ENCODE measurements at regions not wholly inside any gene's neighbourhood (a gene's known extent, or its start where the extent isn't known, plus 50 kb on each side); places are given as distances from the start of the nearest gene placed in this dataset.

GRCh38 chr11:70761094-70761907 is 363.0 kb downstream of the CTTN start:
- Histone ChIP-seq H3K27ac (ENCODE audit: low read length) (no peak overlapping the region), H3K4me1 (ENCODE audit: control insufficient read depth, insufficient read depth, low read length) (no peaks in the 10 kb centered on the region), H3K27me3 (ENCODE audit: control insufficient read depth, insufficient read depth, low read length) (peaks cover 17% of the 10 kb centered on the region), H3K9me3 (replicated peaks; ENCODE audit: control insufficient read depth, low read depth, low read length) (peaks cover 6% of the 10 kb centered on the region), H3K4me3 (ENCODE audit: low read length) (no peak overlapping the region), H3K36me3 (ENCODE audit: control insufficient read depth, insufficient read depth, low read length) (no peaks in the 10 kb centered on the region)
- DNase-seq, result no peak
- WGBS (ENCODE audit: insufficient coverage), result 94% methylated on average over 9 of the region's 13 CpGs

DNA sequence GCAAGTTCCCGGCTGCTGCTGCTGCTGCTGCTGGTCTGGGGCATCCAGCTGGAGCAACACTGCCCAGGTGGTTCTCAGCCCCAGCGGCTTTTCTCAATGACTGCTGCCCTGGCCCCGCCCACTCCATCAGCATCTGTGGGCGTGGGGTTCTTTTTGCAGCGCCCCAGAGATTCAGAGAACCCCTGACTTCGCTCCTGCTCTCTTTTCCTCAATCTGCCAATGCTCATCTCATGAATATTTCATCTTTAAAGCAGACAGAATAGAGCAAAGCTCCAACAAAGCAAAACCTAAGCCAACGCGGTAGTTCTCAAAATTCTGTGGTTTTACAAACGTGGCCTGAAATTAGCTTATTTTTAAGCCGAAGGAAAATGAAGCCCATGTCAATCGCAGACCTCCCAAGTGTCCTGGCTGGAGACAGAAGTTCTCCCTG is 363.6 kb downstream of the CTTN start:
- peaks cover 17% of the 10 kb centered on the region for H3K27me3 ChIP-seq (ENCODE audit: control insufficient read depth, insufficient read depth, low read length)
- H3K4me3 ChIP-seq (ENCODE audit: low read length), result no peak overlapping the region
- H3K27ac ChIP-seq (ENCODE audit: low read length), result no peak overlapping the region
- no peaks in the 10 kb centered on the region for H3K36me3 ChIP-seq (ENCODE audit: control insufficient read depth, insufficient read depth, low read length)
- H3K4me1 ChIP-seq (ENCODE audit: control insufficient read depth, insufficient read depth, low read length), result no peaks in the 10 kb centered on the region
- WGBS (ENCODE audit: insufficient coverage), result 55% methylated on average over 11 of the region's 11 CpGs
- DNase-seq, result no peak
- peaks cover 6% of the 10 kb centered on the region for H3K9me3 ChIP-seq (replicated peaks; ENCODE audit: control insufficient read depth, low read depth, low read length)

DNA sequence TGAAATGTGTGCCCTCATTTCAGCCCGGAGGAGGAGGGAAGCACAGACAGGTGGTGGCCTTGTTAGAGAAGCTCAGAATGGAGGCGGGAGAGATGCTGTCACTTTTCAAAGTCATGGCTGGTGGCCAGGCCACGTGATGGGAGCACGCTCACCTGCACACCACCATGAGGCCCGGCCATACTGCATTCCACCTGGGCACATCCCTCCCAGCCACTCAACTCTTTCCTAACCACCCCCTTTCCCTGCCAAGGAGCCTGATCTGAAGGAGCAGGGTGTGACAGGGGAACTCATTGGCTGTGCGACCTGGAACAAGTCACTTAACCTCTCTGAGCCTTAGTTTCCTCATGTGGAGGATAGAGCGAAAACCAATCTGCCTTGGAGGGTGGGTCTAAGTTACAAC is 364.5 kb downstream of the CTTN start:
- Histone ChIP-seq H3K27ac (ENCODE audit: low read length) (no peak overlapping the region), H3K4me3 (ENCODE audit: low read length) (no peak overlapping the region), H3K27me3 (ENCODE audit: control insufficient read depth, insufficient read depth, low read length) (peaks cover 10% of the 10 kb centered on the region), H3K36me3 (ENCODE audit: control insufficient read depth, insufficient read depth, low read length) (no peaks in the 10 kb centered on the region), H3K9me3 (replicated peaks; ENCODE audit: control insufficient read depth, low read depth, low read length) (peaks cover 6% of the 10 kb centered on the region), H3K4me1 (ENCODE audit: control insufficient read depth, insufficient read depth, low read length) (no peaks in the 10 kb centered on the region)
- no peak for DNase-seq
- 91% methylated on average over 3 of the region's 7 CpGs for WGBS (ENCODE audit: insufficient coverage)

- Histone ChIP-seq H3K4me3 (ENCODE audit: low read length) (no peak overlapping the region), H3K27ac (ENCODE audit: low read length) (no peak overlapping the region), H3K27me3 (ENCODE audit: control insufficient read depth, insufficient read depth, low read length) (peaks cover 8% of the 10 kb centered on the region), H3K9me3 (replicated peaks; ENCODE audit: control insufficient read depth, low read depth, low read length) (peaks cover 3% of the 10 kb centered on the region), H3K4me1 (ENCODE audit: control insufficient read depth, insufficient read depth, low read length) (no peaks in the 10 kb centered on the region), H3K36me3 (ENCODE audit: control insufficient read depth, insufficient read depth, low read length) (no peaks in the 10 kb centered on the region)
- 30% methylated on average over 2 of the region's 3 CpGs for WGBS (ENCODE audit: insufficient coverage)
- DNase-seq, result no peak
Observed at GRCh38 chr11:70763606-70764005, 365.3 kb downstream of the CTTN start.

DNA sequence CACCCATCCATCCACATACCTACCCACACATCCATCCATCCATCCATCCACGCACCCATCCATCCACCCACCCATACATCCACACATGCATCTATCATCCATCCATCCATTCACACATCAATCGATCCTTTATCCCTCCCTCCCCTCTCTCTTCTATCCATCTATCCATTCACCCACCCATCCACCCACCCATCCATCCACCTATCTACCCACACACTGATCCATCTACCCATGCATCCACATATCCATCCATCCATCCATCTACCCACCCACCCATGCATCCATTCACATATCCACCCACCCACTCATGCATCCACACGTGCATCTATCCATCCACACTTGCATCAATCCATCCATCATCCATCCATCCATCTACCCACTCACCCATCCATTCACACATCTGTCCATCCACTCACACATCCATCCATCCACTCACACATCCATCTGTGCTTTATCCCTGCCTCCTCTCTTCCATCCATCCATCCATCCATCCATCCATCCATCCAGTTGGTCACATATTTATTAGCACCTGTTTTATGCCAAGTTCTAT is 366.1 kb downstream of the CTTN start:
- 81% methylated on average over 3 of the region's 3 CpGs for WGBS (ENCODE audit: insufficient coverage)
- Histone ChIP-seq H3K27ac (ENCODE audit: low read length) (no peak overlapping the region), H3K36me3 (ENCODE audit: control insufficient read depth, insufficient read depth, low read length) (no peaks in the 10 kb centered on the region), H3K27me3 (ENCODE audit: control insufficient read depth, insufficient read depth, low read length) (peaks cover 7% of the 10 kb centered on the region), H3K4me3 (ENCODE audit: low read length) (no peak overlapping the region), H3K9me3 (replicated peaks; ENCODE audit: control insufficient read depth, low read depth, low read length) (peaks cover 3% of the 10 kb centered on the region), H3K4me1 (ENCODE audit: control insufficient read depth, insufficient read depth, low read length) (no peaks in the 10 kb centered on the region)
- DNase-seq, result no peak

GRCh38 chr11:70766901-70767300 is 368.6 kb downstream of the CTTN start:
- no peaks in the 10 kb centered on the region for H3K9me3 ChIP-seq (replicated peaks; ENCODE audit: control insufficient read depth, low read depth, low read length)
- no peaks in the 10 kb centered on the region for H3K36me3 ChIP-seq (ENCODE audit: control insufficient read depth, insufficient read depth, low read length)
- no peak overlapping the region for H3K4me3 ChIP-seq (ENCODE audit: low read length)
- no peak for DNase-seq
- H3K27ac ChIP-seq (ENCODE audit: low read length), result no peak overlapping the region
- no peaks in the 10 kb centered on the region for H3K4me1 ChIP-seq (ENCODE audit: control insufficient read depth, insufficient read depth, low read length)
- peaks cover 2% of the 10 kb centered on the region for H3K27me3 ChIP-seq (ENCODE audit: control insufficient read depth, insufficient read depth, low read length)
- WGBS (ENCODE audit: insufficient coverage), result 84% methylated on average over 6 of the region's 8 CpGs

DNA sequence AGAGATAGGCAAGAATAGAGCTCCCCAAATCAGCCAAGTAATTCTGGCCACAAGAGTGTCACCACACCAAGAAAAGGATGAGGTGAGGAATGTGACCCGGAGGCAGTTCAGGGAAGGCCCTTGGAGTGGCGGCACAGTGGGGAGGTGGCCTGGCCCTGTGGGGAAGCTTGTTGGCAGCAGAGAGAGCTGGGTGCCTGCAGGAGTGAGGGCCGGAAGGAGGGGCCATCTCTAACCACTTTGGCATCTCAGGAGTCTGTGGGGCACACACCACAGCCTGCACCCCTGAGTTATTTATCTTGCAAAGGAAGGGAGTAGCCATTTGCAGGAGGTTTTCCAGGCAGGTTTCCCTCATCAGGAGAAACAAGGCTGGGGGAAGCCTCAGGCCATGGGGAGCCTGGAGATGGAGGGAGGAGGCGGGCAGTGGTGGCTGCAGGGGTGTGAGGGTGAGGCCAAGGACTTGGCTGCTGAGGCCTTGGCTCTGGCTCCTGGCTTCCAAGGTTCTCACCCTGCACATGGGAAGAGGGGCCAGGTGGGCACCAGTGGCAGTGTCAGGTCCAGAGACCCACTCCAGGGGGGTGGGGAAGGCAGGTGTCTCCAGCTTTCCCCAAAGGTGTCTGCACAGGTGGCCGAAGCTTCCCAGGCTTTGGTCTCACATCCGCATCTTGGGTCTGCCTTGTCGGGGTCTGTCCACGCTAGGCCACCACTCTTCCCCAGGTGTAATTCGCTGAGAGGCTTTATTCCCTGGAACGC is 370.2 kb downstream of the CTTN start:
- Histone ChIP-seq H3K4me3 (ENCODE audit: low read length) (no peak overlapping the region), H3K36me3 (ENCODE audit: control insufficient read depth, insufficient read depth, low read length) (no peaks in the 10 kb centered on the region), H3K4me1 (ENCODE audit: control insufficient read depth, insufficient read depth, low read length) (no peaks in the 10 kb centered on the region), H3K9me3 (replicated peaks; ENCODE audit: control insufficient read depth, low read depth, low read length) (peaks cover 2% of the 10 kb centered on the region), H3K27me3 (ENCODE audit: control insufficient read depth, insufficient read depth, low read length) (no peaks in the 10 kb centered on the region), H3K27ac (ENCODE audit: low read length) (no peak overlapping the region)
- DNase-seq, result no peak
- WGBS (ENCODE audit: insufficient coverage), result 86% methylated on average over 7 of the region's 10 CpGs

DNA sequence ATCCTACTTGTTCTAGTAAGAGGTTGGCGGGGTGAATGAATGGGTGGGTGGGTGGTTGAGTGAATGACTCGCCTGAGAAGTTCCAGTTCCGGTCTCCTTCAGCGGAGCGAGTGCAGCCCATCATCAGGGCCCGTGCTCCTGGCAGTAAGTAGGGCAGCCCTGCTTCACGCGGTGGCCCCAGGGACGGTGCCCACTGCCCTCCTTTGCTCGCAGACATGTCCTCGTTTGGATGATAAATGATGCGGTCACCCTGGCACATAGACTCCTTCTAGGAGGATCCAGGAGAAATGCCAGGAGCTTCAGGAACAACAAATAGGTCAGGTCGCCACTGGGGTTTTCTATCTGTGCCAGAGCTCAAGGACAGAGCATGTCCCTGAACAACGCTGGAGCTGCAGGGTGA is 370.8 kb downstream of the CTTN start:
- no peak overlapping the region for H3K27ac ChIP-seq (ENCODE audit: low read length)
- no peak overlapping the region for H3K4me3 ChIP-seq (ENCODE audit: low read length)
- no peaks in the 10 kb centered on the region for H3K4me1 ChIP-seq (ENCODE audit: control insufficient read depth, insufficient read depth, low read length)
- DNase-seq, result no peak
- no peaks in the 10 kb centered on the region for H3K36me3 ChIP-seq (ENCODE audit: control insufficient read depth, insufficient read depth, low read length)
- no peaks in the 10 kb centered on the region for H3K27me3 ChIP-seq (ENCODE audit: control insufficient read depth, insufficient read depth, low read length)
- peaks cover 2% of the 10 kb centered on the region for H3K9me3 ChIP-seq (replicated peaks; ENCODE audit: control insufficient read depth, low read depth, low read length)
- 77% methylated on average over 14 of the region's 14 CpGs for WGBS (ENCODE audit: insufficient coverage)

DNA sequence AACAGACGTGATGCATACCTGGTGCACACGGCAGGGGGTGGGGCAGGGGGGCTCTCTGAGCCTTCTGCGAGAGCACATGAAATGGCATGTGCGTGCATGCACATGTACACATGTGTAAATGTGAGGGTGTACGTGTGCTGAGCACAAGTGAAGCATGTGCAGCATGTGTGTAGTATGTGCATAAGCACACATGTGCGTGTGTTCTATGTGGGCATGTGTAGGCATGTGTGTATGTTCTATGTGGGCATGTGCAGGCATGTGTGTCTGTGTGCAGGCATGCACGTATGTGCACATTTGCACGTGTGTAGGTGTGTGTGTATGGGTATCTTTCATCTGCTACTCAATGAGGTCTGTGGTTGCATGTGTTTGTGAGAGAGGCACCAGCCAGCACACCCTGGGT is 371.2 kb downstream of the CTTN start:
- Histone ChIP-seq H3K36me3 (ENCODE audit: control insufficient read depth, insufficient read depth, low read length) (no peaks in the 10 kb centered on the region), H3K27me3 (ENCODE audit: control insufficient read depth, insufficient read depth, low read length) (no peaks in the 10 kb centered on the region), H3K27ac (ENCODE audit: low read length) (no peak overlapping the region), H3K9me3 (replicated peaks; ENCODE audit: control insufficient read depth, low read depth, low read length) (peaks cover 2% of the 10 kb centered on the region), H3K4me1 (ENCODE audit: control insufficient read depth, insufficient read depth, low read length) (no peaks in the 10 kb centered on the region), H3K4me3 (ENCODE audit: low read length) (no peak overlapping the region)
- 82% methylated on average over 8 of the region's 8 CpGs for WGBS (ENCODE audit: insufficient coverage)
- no peak for DNase-seq

DNA sequence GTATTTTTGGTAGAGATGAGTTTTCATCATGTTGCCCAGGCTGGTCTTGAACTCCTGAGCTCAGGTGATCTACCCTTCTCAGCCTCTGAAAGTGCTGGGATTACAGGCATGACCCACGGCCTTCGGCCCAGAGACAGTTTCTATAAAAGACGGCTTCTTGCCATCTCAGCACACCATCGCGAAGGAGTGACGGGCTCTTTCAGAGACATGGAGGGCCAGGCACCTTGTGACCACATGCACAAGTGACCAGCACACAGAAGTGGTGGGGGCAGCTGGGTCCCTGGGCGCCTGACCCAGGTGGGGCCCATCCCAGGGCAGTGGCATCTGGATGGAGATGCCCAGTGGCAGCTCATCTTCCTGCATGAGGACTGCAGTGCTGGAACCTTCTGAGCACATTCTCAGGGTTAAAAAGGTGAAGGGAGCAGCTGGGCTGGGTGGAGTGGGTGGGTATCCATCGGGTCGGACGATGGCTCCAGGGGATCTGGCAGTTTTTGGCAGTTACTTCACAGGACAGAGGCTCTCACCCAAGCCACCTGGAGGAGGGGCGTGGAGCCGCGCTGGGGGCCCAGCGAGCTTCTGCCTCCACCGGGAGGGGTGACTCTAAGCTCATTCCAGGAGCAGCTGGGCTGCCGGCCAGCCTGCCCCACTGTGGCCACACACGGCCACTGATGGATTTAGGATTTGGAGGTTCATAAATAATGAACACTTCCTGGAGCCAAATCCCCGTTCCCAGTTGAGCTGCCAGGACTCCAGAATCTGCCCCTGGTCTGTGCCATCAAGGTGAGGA is 373.0 kb downstream of the CTTN start:
- WGBS (ENCODE audit: insufficient coverage), result 57% methylated on average over 13 of the region's 18 CpGs
- H3K4me3 ChIP-seq (ENCODE audit: low read length), result no peak overlapping the region
- H3K4me1 ChIP-seq (ENCODE audit: control insufficient read depth, insufficient read depth, low read length), result no peaks in the 10 kb centered on the region
- no peaks in the 10 kb centered on the region for H3K27me3 ChIP-seq (ENCODE audit: control insufficient read depth, insufficient read depth, low read length)
- no peaks in the 10 kb centered on the region for H3K36me3 ChIP-seq (ENCODE audit: control insufficient read depth, insufficient read depth, low read length)
- H3K9me3 ChIP-seq (replicated peaks; ENCODE audit: control insufficient read depth, low read depth, low read length), result peaks cover 2% of the 10 kb centered on the region
- DNase-seq, result no peak
- no peak overlapping the region for H3K27ac ChIP-seq (ENCODE audit: low read length)
